OCI-LY3 (cell line): ENCODE measurements at regions not wholly inside any gene's neighbourhood (a gene's known extent, or its start where the extent isn't known, plus 50 kb on each side); places are given as distances from the start of the nearest gene placed in this dataset.

Source experiments
- H2AFZ ChIP-seq: fragments of 200-600, 300-600 bp; shearing (Covaris generic); 2 replicates; pipeline ENCODE4 v1.6.0; 2014; ENCODE audit warnings: antibody characterized with exemption, low read depth, low read length
- H3K27ac ChIP-seq: fragments of 200-600, 300-600 bp; sonication (generic); 2 replicates; pipeline ENCODE4 v1.5.1; 2014; ENCODE audit warnings: mild to moderate bottlenecking, low read length, moderate library complexity, mixed read lengths
- H3K27me3 ChIP-seq: fragments of 200-600, 300-600 bp; sonication (generic); 2 replicates; pipeline ENCODE4 v1.6.1; 2014; ENCODE audit warnings: low read depth, low read length, mixed read lengths
- H3K36me3 ChIP-seq: fragments of 200-600, 300-600 bp; sonication (generic); replicated peaks from 2 replicates; pipeline ENCODE3; 2014; ENCODE audit warnings: low read depth, low read length, mixed read lengths
- H3K4me1 ChIP-seq: fragments of 300-600, 200-600 bp; sonication (generic); 2 replicates; pipeline ENCODE4 v1.6.1; 2014; ENCODE audit warnings: low read length, mixed read lengths
- H3K4me2 ChIP-seq: fragments of 200-600, 300-600 bp; sonication (generic); 2 replicates; pipeline ENCODE4 v1.6.1; 2014; ENCODE audit warnings: low read length, mixed read lengths
- H3K4me3 ChIP-seq: fragments of 300-600, 200-600 bp; sonication (generic); 2 replicates; pipeline ENCODE4 v1.5.1; 2014; ENCODE audit warnings: antibody characterized with exemption, mild to moderate bottlenecking, low read length, moderate library complexity
- H3K79me2 ChIP-seq: fragments of 300-600, 200-600 bp; shearing (Covaris generic); 2 replicates; pipeline ENCODE4 v1.6.1; 2014; ENCODE audit warnings: mild to moderate bottlenecking, low read length, mixed read lengths
- H3K9ac ChIP-seq: fragments of 300-600, 200-600 bp; shearing (Covaris generic); 2 replicates; pipeline ENCODE4 v1.6.0; 2014; ENCODE audit warnings: mild to moderate bottlenecking, low read length, moderate library complexity
- H3K9me3 ChIP-seq: fragments of 200-600, 300-600 bp; shearing (Covaris generic); 2 replicates; pipeline ENCODE4 v1.6.1; 2014; ENCODE audit warnings: low read length, mixed read lengths; ENCODE audit not compliant: insufficient read depth
- H4K20me1 ChIP-seq: fragments of 200-600, 300-600 bp; sonication (generic); 2 replicates; pipeline ENCODE4 v1.6.1; 2016; ENCODE audit warnings: low read length, mixed read lengths; ENCODE audit not compliant: insufficient read depth
- EZH2phosphoT487 ChIP-seq: fragments of 200-600 bp; shearing (Covaris generic); IDR thresholded peaks from 2 replicates; pipeline ENCODE4 v1.6.1; 2018; ENCODE audit warnings: antibody characterized with exemption, mixed run types, low read depth
- TF ChIP-seq, protein P1 (sequence below): fragments of 200-600, 300-600 bp; sonication (generic); IDR thresholded peaks from 2 replicates; pipeline ENCODE4 v1.5.1; 2014; ENCODE audit warnings: antibody characterized with exemption, low read length, low read depth

GRCh38 chr7:86181474-86181873 is 462.2 kb upstream of the GRM3 start:
- TF ChIP-seq EZH2phosphoT487, result no peak
- TF ChIP-seq, protein P1, sequence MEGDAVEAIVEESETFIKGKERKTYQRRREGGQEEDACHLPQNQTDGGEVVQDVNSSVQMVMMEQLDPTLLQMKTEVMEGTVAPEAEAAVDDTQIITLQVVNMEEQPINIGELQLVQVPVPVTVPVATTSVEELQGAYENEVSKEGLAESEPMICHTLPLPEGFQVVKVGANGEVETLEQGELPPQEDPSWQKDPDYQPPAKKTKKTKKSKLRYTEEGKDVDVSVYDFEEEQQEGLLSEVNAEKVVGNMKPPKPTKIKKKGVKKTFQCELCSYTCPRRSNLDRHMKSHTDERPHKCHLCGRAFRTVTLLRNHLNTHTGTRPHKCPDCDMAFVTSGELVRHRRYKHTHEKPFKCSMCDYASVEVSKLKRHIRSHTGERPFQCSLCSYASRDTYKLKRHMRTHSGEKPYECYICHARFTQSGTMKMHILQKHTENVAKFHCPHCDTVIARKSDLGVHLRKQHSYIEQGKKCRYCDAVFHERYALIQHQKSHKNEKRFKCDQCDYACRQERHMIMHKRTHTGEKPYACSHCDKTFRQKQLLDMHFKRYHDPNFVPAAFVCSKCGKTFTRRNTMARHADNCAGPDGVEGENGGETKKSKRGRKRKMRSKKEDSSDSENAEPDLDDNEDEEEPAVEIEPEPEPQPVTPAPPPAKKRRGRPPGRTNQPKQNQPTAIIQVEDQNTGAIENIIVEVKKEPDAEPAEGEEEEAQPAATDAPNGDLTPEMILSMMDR, result no peak
- Histone ChIP-seq H3K36me3 (no peaks in the 10 kb centered on the region), H3K27ac (no peak overlapping the region), H3K4me2 (no peak overlapping the region), H3K9me3 (no peaks in the 10 kb centered on the region), H3K27me3 (no peaks in the 10 kb centered on the region), H3K4me1 (no peaks in the 10 kb centered on the region), H4K20me1 (no peaks in the 10 kb centered on the region), H3K9ac (no peak overlapping the region), H3K4me3 (no peak overlapping the region), H3K79me2 (no peaks in the 10 kb centered on the region), H2AFZ (no peak overlapping the region)

- TF ChIP-seq, protein P1, result no peak
- TF ChIP-seq EZH2phosphoT487, result no peak
- peaks cover 6% of the 10 kb centered on the region; the same call in 1 of the 2 replicates for H3K9me3 ChIP-seq
- H3K4me2 ChIP-seq, result no peak overlapping the region
- no peak overlapping the region for H3K9ac ChIP-seq
- H3K4me1 ChIP-seq, result no peaks in the 10 kb centered on the region
- no peaks in the 10 kb centered on the region for H3K36me3 ChIP-seq
- no peak overlapping the region for H2AFZ ChIP-seq
- no peak overlapping the region for H3K4me3 ChIP-seq
- no peaks in the 10 kb centered on the region for H3K27me3 ChIP-seq
- H3K79me2 ChIP-seq, result no peaks in the 10 kb centered on the region
- H3K27ac ChIP-seq, result no peak overlapping the region
- H4K20me1 ChIP-seq, result no peaks in the 10 kb centered on the region
Measured at GRCh38 chr7:86164827-86165226, 478.9 kb upstream of the GRM3 start.

DNA sequence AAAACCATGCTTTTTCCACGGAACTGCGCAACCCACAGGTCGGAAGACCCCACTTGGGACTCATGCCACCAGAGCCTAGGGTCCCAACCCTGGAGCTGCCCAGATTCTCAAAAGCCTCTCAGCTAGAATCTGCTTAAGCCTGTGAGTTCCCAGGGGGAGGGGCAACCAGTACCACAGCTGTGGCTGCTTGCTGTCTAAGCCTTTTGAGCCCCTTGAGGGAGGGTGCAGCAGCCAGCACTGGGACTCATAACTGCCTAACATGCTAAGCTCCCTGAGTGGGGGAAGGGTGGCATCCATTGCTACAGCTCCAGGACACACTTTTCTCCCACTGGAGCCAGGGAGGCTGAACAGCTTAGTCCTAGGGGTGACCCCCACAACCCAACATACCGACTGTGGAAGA is 485.6 kb upstream of the GRM3 start:
- Histone ChIP-seq H3K27me3 (no peaks in the 10 kb centered on the region), H3K4me2 (no peak overlapping the region), H3K4me1 (no peaks in the 10 kb centered on the region), H3K79me2 (no peaks in the 10 kb centered on the region), H4K20me1 (no peaks in the 10 kb centered on the region), H2AFZ (no peak overlapping the region), H3K27ac (no peak overlapping the region), H3K36me3 (no peaks in the 10 kb centered on the region), H3K9me3 (no peaks in the 10 kb centered on the region), H3K9ac (no peak overlapping the region), H3K4me3 (no peak overlapping the region)
- TF ChIP-seq, protein P1, result no peak
- TF ChIP-seq EZH2phosphoT487, result no peak

- no peaks in the 10 kb centered on the region for H3K4me1 ChIP-seq
- no peak overlapping the region for H3K27ac ChIP-seq
- TF ChIP-seq, protein P1, result no peak
- TF ChIP-seq EZH2phosphoT487, result no peak
- H3K9ac ChIP-seq, result no peak overlapping the region
- no peaks in the 10 kb centered on the region for H3K79me2 ChIP-seq
- H3K9me3 ChIP-seq, result no peaks in the 10 kb centered on the region
- H3K36me3 ChIP-seq, result no peaks in the 10 kb centered on the region
- no peak overlapping the region for H3K4me2 ChIP-seq
- no peaks in the 10 kb centered on the region for H4K20me1 ChIP-seq
- H3K4me3 ChIP-seq, result no peak overlapping the region
- H3K27me3 ChIP-seq, result no peaks in the 10 kb centered on the region
- H2AFZ ChIP-seq, result no peak overlapping the region
Measured at GRCh38 chr7:86155623-86156022, 488.1 kb upstream of the GRM3 start.
